NCI-H345 (cell line): ENCODE measurements at regions not wholly inside any gene's neighbourhood (a gene's known extent, or its start where the extent isn't known, plus 50 kb on each side); places are given as distances from the start of the nearest gene placed in this dataset.

Source experiments
- DNase-seq: peaks from one replicate; lab custom pipeline; 2025; lab: John Stamatoyannopoulos, UW

DNA sequence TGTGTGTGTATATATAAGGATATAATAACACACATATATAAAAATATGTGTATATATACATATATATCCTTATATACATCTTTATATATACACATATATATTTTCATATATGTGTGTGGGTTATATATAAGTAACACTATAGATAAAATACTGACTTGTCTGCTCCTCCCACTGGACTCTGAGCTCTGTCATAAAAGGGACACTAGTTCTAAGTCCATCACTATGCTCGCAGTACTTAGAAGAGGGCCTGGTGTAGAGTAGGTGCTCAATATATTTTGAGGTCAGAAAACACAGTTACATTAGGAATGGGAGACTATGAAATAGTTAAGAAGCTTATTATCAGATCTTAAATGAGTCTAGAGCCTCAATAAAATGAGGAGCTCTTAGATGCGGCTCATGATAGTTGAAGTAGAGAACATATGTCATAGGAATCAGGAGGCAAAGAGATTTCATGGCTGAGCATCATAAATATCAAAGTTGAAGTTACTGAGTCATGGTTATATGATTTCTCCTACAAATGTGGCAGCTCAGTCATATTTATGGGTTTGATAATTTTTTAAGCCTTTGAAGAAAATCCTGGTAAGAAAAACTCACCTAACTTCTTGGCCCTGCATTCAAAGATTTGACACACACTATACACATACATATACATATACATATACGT lies 371.2 kb upstream of the THBS1 start:
- no peak for DNase-seq

DNA sequence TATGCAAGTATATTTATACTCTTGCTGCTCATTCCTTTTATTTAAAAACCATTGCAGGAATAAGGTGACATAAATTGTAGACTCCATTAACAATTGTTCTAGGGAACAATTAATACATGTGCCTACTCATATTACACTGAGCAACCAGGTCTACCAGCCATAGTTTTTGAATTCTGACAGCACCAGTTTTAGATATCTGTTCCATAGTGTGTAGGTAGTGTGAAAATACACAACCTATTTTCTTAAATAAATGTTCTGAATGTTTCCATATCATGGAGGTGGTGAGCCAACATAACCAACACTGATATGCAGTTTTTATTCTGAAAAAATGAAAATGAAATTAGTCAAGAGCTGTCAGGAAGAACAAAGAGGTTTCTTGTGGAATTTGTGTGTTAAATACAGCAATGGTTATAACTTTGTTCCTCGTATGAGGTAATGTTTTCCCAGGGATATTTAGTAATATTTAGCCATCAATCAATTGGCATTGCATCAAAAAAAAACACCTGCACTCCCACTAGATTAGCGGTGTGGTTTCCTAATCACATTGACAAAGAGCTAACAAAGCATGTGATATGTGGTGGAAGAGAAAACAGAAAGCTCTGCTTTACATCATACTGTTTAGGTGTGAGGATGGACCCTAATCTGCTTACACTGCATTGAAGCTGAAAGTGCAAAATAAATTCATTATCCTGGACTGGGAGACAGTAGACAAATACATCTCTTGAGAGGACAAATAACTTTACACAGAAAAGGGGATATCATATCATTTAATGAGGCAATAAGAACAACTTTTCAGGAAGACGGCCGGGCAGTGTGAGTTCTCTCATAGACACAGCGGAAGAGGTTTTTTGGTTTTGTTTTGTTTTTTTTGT lies 369.5 kb upstream of the THBS1 start:
- no peak for DNase-seq

DNA sequence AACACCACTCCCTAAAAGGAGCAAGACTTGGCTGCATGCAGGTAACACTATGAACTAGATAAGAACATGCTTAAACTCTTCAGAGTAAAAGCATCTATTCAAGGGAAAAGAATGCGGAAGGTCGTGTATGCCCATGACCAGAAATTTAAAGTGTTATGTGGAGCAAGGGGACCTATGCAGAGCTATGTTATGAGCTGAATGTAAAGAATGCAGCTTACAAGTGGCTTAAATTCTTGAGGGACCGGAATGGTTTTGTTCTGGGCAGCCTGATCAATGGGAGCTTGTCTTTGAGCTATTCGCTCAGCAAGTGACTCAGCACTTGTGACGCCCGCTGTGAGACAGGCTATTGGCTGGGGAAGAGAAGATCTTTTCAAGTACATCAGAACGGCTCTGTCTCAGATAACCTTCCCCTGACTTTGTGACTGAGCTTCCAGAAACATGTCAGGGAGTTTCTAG lies 367.5 kb upstream of the THBS1 start:
- DNase-seq = no peak

DNA sequence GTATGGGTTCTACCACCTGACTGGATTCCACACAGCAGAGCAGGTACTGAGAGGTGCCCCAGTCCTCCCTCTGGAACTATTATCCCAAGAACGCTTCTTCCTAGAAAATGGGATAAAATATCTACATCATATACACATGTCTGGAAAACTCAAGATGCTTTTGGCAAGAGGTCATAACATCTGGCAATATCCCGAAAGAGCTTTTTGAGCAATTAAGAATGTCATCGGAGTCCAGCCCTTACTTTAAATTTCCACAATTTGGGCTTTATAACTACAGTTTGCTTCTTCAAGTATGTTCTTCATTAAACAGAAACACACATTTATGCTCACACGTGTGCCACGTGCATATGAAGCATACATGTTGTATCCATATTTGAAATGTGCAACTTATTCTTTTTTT lies 365.9 kb upstream of the THBS1 start:
- no peak for DNase-seq

DNA sequence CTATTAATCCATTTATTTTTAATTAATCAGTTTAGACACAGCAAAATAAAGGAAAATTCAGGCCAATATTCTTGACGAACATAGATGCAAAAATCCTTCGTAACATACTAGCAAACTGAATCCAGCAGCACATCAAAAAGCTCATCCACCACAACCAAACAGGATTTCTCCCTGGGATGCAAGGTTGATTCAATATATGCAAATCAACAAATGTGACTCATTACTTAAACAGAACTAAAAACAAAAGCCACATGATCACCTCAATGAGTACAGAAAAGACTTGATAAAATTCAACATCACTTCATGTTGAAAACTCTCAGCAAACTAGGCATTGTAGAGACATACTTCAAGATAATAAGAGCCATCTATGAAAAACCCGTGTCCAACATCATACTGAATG lies 364.1 kb upstream of the THBS1 start:
- DNase-seq = no peak

DNA sequence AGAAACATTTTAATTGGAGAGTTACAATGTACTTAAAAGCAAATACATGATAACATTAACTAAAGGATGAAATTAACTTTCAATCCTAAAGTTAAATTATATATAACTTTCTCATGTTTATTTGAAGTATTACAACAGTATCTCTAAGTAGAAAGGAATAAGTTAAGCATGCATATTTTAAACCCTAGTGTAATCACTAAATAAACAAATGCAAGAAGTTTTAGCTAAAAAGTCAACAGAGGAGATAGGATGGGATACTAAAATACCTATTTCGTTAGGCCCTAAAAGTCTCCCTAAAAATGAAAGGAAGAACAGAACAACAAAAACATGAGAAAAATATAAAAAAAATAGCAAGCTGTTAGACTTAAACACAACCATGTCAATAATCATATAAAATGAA lies 361.3 kb upstream of the THBS1 start:
- no peak for DNase-seq

DNA sequence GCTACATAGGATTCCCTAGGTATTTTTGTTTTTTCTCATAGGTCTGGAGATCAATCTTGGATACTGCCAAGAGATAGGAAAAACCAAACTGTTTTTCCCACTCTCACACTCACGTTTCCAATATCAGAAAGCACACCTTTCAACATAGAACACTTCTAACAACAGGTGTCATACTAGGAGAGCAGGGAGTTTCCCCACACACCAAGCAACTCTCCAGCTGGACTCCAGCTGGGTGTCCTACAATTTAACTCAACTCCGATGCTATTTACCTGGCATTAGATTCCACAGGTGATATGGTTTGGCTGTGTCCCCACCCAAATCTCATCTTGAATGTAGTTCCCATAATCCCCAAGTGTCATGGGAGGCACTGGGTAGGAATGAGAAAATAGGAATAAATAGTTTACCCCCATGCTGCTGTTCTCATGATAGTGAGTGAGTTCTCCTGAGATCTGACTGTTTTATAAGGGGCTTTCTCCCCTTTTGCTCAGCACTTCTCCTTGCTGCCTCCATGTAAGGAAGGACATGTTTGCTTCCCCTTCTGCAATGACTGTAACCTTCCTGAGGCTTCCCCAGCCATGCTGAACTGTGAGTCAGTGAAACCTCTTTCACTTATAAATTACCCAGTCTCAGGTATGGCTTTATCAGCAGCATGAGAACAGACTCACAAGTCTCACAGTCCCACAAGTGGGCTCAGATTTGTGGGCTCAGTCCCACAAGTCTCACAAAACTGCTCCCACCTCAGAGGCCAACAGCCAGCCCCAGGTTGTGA lies 354.5 kb upstream of the THBS1 start:
- no peak for DNase-seq

DNA sequence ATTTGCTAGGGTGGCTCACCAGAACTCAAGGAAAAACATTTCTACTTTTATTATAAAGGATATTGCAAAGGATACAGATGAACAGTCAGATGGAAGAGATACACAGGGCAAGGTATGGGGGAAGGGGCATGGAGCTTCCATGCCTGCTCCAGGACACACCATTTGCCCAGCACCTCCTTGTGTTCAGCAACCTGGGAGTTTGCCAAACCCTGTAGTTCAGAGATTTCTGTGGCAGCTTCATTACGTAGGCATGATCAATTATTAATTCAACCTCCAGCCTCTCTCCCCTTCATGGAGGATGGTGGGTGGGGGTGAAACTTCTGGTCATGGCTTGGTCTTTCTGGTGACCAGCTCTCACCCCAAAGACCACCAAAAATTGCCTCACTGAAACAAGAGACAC lies 353.9 kb upstream of the THBS1 start:
- DNase-seq = no peak

DNA sequence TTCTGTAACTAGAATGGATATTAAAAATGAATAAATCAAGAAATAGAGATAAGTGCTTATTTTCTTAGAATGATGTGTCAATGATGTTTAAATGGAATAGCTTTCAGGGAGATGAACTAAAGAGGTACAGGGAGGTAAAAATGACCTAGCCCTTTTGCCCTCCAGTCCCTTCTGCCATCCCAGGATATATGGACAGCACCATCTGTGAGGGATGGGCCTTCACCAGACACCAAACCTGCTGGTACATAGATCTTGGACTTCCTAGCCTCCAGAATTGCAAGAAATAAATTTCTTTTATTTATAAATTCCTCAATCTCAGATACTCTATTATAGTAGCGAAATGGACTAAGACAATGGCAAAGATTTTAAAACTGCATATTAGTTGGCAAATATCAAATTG lies 352.0 kb upstream of the THBS1 start:
- no peak for DNase-seq

DNA sequence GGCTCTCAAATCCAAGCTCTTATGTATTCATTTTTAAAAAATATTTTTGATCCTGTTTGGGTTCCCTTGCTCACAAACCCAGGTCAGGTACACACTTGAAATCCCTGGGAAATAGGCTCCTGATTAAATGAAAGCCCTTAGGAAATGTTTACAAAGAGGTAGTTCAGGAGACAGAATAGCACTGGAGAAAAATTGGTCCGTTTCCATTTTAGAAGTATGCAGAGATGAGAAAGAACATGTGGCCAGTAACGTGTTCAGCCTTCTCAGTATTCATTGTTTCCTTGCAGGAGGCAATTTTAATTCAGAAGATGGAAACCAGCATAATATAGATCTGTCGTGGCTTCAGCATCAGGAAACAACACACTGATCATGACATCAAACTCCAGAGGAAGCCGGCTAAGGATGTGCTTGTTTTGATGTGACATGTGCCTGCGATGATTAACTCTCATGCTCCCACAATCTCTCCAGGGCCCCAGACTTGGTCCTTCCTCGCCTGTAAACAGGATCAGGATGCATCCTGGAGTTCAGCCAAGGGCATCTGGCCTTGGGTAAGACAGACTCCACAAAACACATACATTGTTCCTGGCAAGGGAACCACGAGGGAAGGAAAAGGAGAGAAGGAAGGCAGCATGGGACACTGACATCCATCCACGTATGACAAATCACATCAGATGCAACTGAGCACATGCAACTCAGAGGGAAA lies 350.5 kb upstream of the THBS1 start:
- DNase-seq = peak; percentile 21

DNA sequence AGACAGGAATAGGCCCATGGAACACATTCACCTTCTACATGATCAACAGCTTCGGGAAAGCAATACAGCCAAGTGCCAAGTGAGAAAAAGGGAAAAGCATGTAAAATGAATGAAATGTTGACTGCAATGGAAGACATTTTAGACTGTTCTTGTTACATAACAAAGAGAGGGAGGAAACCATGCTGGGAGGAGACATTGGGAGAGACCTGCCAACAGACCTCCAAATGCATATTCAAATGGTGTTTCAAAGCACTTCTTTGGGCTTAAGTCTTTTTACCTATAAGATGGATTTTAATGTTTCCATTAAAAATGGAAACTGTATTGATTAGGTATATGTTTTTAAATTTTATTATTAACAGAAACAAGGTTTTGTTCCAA lies 350.0 kb upstream of the THBS1 start:
- no peak for DNase-seq

DNA sequence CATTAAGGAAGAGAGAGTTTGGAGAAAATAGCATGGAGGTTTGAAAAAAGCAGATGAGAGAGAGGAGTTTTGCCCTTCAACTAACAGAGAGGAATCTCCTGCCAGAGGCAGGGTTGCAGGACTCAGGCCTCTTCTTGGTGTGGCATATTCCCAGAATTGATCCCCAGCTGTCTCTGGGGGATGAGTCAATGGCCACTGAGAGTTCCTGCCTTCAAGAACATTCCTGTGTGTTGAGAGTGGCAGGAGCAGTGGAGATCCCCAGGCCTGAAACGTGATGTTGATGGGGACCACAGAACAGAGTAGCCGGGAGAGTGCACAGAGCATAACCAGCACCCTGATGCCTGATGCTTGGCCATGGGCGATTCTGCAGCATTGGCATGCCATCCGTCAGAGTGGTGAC lies 348.4 kb upstream of the THBS1 start:
- DNase-seq = no peak

DNA sequence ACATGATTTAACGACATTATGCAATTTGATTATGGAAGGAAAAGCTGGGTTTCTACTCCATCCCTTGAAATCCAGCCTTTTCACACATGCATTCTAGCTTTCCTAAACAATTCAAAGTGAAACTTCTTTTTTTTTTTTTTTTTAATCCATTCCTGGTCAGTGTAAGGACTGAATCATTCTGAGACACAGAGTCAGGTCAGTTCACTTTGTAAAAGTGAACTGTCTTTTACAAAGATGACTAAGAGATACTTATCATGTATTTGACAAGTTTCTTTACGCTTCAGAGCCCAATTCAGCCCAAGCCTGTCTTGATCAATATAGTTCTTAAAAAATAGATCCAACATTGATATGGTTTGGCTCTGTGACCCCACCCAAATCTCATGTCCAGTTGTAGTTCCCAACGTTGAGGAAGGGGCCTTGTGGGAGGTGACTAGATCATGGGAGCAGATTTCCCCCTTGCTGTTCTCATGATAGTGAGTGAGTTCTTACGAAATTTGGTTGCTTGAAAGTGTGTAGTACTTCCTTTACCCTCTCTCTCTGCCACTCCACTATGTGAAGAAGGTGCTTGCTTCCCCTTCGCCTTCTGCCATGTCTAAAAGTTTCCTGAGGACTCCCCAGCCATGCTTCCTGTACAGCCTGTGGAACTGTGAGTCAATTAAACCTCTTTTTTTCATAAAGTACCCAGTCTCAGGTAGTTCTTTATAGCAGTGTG lies 345.6 kb upstream of the THBS1 start:
- DNase-seq = no peak

DNA sequence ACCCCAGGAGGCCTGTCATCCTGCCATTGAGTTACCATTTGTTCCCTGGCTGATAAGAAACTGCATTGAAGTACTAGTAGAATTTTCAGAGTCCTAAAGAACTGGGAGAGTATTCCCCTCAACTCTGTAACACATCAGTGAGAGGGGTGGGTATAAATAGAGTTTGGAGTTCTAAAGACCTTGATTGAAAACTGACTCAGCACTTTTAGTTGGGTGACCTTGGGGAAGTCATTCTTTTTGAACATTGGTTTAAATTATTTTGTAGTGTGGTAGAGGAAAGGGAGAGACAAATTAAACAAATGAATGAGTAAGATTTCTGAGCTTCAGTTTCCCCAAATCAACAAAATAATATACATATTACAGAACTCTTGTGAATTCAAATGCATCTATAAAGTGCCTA lies 344.5 kb upstream of the THBS1 start:
- no peak for DNase-seq

DNA sequence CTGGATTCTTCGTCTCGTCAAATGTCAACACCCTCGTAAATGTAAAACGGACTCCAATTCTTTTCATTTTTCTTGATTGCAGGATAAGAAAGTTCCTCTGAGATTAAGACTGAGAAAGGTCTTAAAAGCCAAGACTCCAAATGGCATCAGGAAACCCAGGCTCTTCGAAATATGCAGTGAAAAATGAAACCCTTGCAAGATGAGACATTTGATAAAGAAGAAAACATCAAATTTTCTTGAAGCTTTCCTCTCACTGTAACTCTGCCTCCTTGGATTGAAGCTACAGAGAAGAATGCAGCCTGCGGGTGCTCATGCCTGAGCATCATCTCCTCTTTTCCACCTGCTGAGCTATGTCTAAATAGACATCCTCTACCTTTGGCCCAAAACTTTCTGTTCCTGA lies 342.4 kb upstream of the THBS1 start:
- DNase-seq = no peak

DNA sequence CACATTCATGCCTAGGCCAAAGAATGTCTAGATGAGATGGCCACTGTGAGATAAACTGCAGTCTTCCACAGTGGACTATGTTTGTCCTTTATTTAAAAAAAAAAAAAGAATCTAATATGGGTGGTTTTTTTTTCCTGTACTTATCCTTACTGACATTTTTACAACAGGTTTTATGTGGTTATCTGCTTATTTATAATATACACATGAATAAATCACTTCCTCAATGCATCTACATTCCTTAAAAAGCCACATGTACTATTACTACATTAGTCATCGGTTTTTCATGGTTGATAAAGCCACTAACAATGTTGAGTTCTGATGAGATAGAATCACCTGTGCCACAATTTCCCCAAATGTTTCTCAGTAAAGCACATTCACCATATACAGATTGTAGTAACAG lies 341.3 kb upstream of the THBS1 start:
- DNase-seq = no peak

DNA sequence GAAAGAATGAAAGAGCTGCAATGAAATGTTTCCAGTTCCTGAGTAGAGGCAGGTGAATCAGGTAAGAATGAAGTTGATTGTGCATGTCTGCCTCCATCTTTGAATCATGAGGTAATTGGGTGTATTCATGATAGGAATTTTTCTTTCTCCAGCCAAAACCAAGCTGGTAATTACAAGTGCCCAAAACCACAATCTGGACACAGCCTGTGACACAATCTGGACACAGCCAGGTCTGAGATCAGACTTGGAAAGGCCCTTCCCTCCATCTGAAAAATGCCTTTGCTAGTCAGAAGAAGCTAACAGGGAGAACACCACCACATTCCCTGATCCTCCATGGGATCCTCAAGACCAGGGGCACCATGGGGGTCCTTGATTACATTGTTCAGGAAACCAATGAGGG lies 338.5 kb upstream of the THBS1 start:
- DNase-seq = no peak

DNA sequence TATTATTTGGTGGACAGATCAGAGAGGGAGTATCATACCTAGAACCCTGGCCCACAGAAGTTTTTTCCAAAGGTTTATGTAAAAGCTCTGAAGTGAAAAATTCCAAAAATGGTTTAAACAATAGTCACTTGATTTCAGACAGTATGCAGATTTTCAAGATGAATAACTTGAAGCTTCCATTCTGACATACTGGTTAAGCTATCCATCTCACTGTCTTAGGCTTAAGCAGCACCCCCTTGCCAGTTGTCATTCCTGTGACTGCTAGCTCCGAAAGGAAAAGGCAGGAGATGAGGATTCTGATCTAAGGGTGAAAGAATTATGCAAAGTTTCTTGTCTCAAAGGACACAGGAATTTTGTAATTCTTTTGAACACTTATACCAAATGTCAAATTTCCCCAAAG lies 337.5 kb upstream of the THBS1 start:
- DNase-seq = no peak

DNA sequence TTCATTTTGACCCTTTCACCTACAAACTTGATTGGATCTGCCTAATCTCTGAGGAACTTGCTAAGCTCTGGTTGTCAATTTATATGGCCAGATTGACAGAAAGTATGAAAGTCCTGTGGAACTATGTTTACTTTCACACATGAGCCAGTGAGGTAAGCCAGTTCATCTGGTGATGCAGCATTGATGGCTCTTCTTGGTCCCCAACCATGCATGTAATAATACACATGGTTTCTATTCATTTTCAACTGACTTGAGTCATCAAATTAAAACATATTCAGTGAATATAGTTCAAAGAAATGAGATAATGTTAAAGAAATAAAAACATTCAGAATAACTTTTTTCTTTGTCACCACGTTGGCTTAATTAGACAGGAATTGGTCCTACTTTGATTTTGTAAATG lies 336.1 kb upstream of the THBS1 start:
- DNase-seq = no peak

DNA sequence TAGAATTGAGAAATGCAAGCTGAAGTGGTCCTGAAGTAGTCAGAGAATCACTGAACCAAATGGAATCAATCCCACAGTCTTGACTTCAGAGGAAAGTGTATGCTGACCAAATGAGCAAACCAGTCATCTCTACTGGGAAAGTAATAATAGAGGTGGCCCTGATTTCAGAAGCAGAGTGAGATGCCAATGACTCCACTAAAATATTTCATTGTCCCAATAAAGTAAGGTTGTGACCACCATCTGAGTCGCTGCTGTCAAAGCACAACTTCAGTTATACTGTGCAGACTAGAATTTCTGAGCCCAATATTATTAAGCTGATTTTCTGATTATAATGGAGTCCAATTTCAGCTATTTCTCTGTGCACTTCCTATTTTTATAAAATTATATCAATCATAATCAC lies 334.4 kb upstream of the THBS1 start:
- no peak for DNase-seq

DNA sequence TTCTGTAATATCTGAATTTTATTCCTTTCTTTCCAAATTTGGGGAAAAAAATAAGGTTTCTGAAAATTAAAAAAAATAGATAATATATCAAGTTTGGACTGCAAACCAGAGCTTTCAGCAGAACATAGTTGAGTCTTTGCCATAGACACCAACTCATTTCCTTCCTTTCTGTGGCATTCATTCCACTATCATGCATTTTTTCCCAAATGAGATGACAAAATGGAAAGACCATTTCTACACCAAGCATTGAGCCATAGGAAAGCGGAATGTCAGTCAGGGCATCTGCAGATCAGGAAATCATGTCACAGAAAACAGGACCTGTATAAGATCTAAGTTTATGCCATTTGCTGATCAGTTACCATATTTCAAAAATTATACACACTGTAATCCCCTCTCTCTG lies 333.3 kb upstream of the THBS1 start:
- DNase-seq = no peak

DNA sequence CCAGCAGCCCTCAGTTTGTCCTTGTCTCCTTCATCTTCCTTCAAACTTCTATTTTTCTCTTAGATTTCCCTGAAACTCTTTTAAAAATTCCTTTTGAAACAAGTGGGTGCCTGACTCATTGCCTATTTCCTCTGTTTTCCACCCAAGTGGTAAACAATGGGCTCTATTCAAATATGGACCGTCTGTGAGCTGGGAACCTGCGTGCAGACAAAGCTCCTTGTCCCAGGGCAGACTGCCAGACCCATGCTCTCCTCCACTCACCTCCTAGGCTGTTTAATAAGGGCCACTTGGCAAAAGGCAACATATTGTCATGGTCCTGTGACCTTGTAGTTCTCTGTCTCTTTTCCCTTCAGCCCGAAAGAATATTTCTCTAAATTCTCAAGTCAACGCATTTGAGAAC lies 332.7 kb upstream of the THBS1 start:
- no peak for DNase-seq
